ENCODE measurements at regions not wholly inside any gene's neighbourhood (a gene's known extent, or its start where the extent isn't known, plus 50 kb on each side); places are given as distances from the start of the nearest gene placed in this dataset.
"Not testable (repeated sequence)": the region's sequence is repeated elsewhere in the genome, so short reads cannot be mapped to it uniquely, and the experiment has no call there.

DNA sequence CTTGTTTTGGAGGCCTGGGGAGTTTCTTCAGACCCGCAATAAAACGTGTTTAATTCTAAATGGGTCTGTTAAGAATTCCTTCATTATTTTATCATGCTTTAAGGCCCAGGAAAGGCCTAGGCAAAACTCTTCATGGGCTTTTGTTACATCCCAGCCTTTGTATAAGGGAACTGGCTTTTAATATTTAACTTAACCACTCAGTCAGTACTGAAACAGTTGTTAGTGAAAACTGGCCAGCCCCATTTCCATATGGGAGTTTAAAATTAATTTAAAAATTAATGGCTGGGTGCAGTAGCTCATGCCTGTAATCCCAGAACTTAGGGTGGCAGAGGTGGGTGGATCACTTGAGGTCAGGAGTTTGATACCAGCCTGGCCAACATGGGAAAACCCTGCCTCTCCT is 213.2 kb upstream of the FKBP1C start:
- intact Hi-C loops (cut with micrococcal nuclease) (no loop called here), in situ Hi-C loops (cut with MboI; ENCODE audit: low sequenced_read_pairs) (no loop called here), dilution Hi-C loops (cut with HindIII; ENCODE audit: low sequenced_read_pairs, unreplicated experiment) (no loop called here)
- WGBS, 2 experiments (ENCODE audit: extremely low coverage in 2 of 2, insufficient read length in 1 of 2): no CpG with 5 or more reads among the region's 2 CpGs
- Histone ChIP-seq H3K27me3 (ENCODE audit: control insufficient read depth, insufficient read depth, low read length) (no peaks in the 10 kb centered on the region), H3K27ac (ENCODE audit: insufficient read depth, low read length) (no peak overlapping the region), H4K20me1 (ENCODE audit: insufficient read depth, low read length) (no peaks in the 10 kb centered on the region), H2BK120ac (ENCODE audit: low read depth, low read length) (no peak overlapping the region), H3K4ac (ENCODE audit: low read depth, low read length) (no peak overlapping the region), H4K5ac (ENCODE audit: low read depth, low read length) (no peak overlapping the region), H2BK5ac (ENCODE audit: low read depth, low read length, poor library complexity, severe bottlenecking) (no peak overlapping the region), H3K56ac (ENCODE audit: extremely low read depth, insufficient read depth, low read length) (no peak overlapping the region), H2AK9ac (replicated peaks; ENCODE audit: low read depth, low read length, poor library complexity) (no peak overlapping the region), H2BK20ac (ENCODE audit: low read depth, low read length) (no peak overlapping the region), H4K91ac (ENCODE audit: insufficient read depth, low read depth, low read length) (no peak overlapping the region), H2AK5ac (ENCODE audit: low read depth, low read length) (no peak overlapping the region), H3K36me3 (ENCODE audit: control insufficient read depth, insufficient read depth, low read length) (no peaks in the 10 kb centered on the region), H2AFZ (replicated peaks; ENCODE audit: low read length, poor library complexity) (no peak overlapping the region), H3K9ac (ENCODE audit: low read depth, low read length) (no peak overlapping the region), H3K4me2 (ENCODE audit: low read depth, low read length) (no peak overlapping the region), H3K4me1 (ENCODE audit: control insufficient read depth, insufficient read depth, low read length) (no peaks in the 10 kb centered on the region), H3K23ac (ENCODE audit: low read depth, low read length) (no peak overlapping the region), H3K18ac (ENCODE audit: low read depth, low read length) (no peak overlapping the region), H3K14ac (replicated peaks; ENCODE audit: low read depth, low read length) (no peak overlapping the region), H3K9me3 (ENCODE audit: control insufficient read depth, insufficient read depth, low read length) (peaks cover 6% of the 10 kb centered on the region; the same call in 1 of the 2 replicates), H2BK15ac (ENCODE audit: low read depth, low read length) (no peak overlapping the region), H3K4me3 (ENCODE audit: insufficient read depth, low read depth, low read length) (no peak overlapping the region), H4K8ac (ENCODE audit: low read depth in 2 of 2, low read length in 2 of 2) (no peak overlapping the region), H3K79me1 (ENCODE audit: low read depth in 1 of 2, low read length in 2 of 2) (no peaks in the 10 kb centered on the region), H3K9me1 (ENCODE audit: insufficient read depth, low read length) (no peaks in the 10 kb centered on the region)
- BruUV-seq (replicated peaks): no TSS peak
- no peak for TF ChIP-seq POLR2A (IDR thresholded peaks at IDR 0.05; ENCODE audit: low read depth, low read length)
- TF ChIP-seq, protein P1, sequence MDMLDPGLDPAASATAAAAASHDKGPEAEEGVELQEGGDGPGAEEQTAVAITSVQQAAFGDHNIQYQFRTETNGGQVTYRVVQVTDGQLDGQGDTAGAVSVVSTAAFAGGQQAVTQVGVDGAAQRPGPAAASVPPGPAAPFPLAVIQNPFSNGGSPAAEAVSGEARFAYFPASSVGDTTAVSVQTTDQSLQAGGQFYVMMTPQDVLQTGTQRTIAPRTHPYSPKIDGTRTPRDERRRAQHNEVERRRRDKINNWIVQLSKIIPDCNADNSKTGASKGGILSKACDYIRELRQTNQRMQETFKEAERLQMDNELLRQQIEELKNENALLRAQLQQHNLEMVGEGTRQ (IDR thresholded peaks at IDR 0.05; ENCODE audit: low read depth, low read length): no peak
- no peak for TF ChIP-seq BHLHE40 (IDR thresholded peaks at IDR 0.05; ENCODE audit: low read depth, low read length)
- POLR2A ChIA-PET (ENCODE audit: unreplicated experiment): no interaction called here
- ATAC-seq (ENCODE audit: low read depth): no peak
- CTCF ChIA-PET: no interaction called here
- DNase-seq: no peak

GRCh38 chr6:62999242-62999641 is 212.0 kb upstream of the FKBP1C start:
- not testable (repeated sequence) for H2BK5ac ChIP-seq (ENCODE audit: low read depth, low read length, poor library complexity, severe bottlenecking)

More at GRCh38 chr6:62999242-62999641, 212.0 kb upstream of the FKBP1C start:
- H3K9me3 ChIP-seq (ENCODE audit: control insufficient read depth, insufficient read depth, low read length); DNase-seq; H4K5ac ChIP-seq (ENCODE audit: low read depth, low read length); H3K27me3 ChIP-seq (ENCODE audit: control insufficient read depth, insufficient read depth, low read length); H3K27ac ChIP-seq (ENCODE audit: insufficient read depth, low read length); H3K9ac ChIP-seq (ENCODE audit: low read depth, low read length); dilution Hi-C loops (cut with HindIII; ENCODE audit: low sequenced_read_pairs, unreplicated experiment); H2AFZ ChIP-seq (replicated peaks; ENCODE audit: low read length, poor library complexity); H3K18ac ChIP-seq (ENCODE audit: low read depth, low read length); H3K4me3 ChIP-seq (ENCODE audit: insufficient read depth, low read depth, low read length); H3K14ac ChIP-seq (replicated peaks; ENCODE audit: low read depth, low read length); H4K91ac ChIP-seq (ENCODE audit: insufficient read depth, low read depth, low read length); intact Hi-C loops (cut with micrococcal nuclease); in situ Hi-C loops (cut with MboI; ENCODE audit: low sequenced_read_pairs); H3K4me1 ChIP-seq (ENCODE audit: control insufficient read depth, insufficient read depth, low read length); H3K79me1 ChIP-seq (ENCODE audit: low read depth in 1 of 2, low read length in 2 of 2); H2AK5ac ChIP-seq (ENCODE audit: low read depth, low read length); ATAC-seq (ENCODE audit: low read depth); H2AK9ac ChIP-seq (replicated peaks; ENCODE audit: low read depth, low read length, poor library complexity); H4K20me1 ChIP-seq (ENCODE audit: insufficient read depth, low read length); H3K56ac ChIP-seq (ENCODE audit: extremely low read depth, insufficient read depth, low read length); H2BK20ac ChIP-seq (ENCODE audit: low read depth, low read length); H3K23ac ChIP-seq (ENCODE audit: low read depth, low read length); BruUV-seq (replicated peaks); POLR2A ChIA-PET (ENCODE audit: unreplicated experiment); H3K36me3 ChIP-seq (ENCODE audit: control insufficient read depth, insufficient read depth, low read length); CTCF ChIA-PET; H4K8ac ChIP-seq (ENCODE audit: low read depth in 2 of 2, low read length in 2 of 2); H2BK120ac ChIP-seq (ENCODE audit: low read depth, low read length); H3K4me2 ChIP-seq (ENCODE audit: low read depth, low read length); H3K9me1 ChIP-seq (ENCODE audit: insufficient read depth, low read length); H3K4ac ChIP-seq (ENCODE audit: low read depth, low read length); H2BK15ac ChIP-seq (ENCODE audit: low read depth, low read length): not testable (repeated sequence)
- 0% methylated on average over 3 of the region's 3 CpGs; no CpG with 5 or more reads in 1 of the 2 experiments for WGBS, 2 experiments (ENCODE audit: extremely low coverage in 2 of 2, insufficient read length in 1 of 2)

Data from IMR-90 (cell line).